ENCODE measurements at regions not wholly inside any gene's neighbourhood (a gene's known extent, or its start where the extent isn't known, plus 50 kb on each side); places are given as distances from the start of the nearest gene placed in this dataset.
"Not testable (repeated sequence)": the region's sequence is repeated elsewhere in the genome, so short reads cannot be mapped to it uniquely, and the experiment has no call there.

- TF ChIP-seq EZH2 (IDR thresholded peaks at IDR 0.05; ENCODE audit: low read length, missing control alignments) = not testable (repeated sequence)
- TF ChIP-seq, protein P1, sequence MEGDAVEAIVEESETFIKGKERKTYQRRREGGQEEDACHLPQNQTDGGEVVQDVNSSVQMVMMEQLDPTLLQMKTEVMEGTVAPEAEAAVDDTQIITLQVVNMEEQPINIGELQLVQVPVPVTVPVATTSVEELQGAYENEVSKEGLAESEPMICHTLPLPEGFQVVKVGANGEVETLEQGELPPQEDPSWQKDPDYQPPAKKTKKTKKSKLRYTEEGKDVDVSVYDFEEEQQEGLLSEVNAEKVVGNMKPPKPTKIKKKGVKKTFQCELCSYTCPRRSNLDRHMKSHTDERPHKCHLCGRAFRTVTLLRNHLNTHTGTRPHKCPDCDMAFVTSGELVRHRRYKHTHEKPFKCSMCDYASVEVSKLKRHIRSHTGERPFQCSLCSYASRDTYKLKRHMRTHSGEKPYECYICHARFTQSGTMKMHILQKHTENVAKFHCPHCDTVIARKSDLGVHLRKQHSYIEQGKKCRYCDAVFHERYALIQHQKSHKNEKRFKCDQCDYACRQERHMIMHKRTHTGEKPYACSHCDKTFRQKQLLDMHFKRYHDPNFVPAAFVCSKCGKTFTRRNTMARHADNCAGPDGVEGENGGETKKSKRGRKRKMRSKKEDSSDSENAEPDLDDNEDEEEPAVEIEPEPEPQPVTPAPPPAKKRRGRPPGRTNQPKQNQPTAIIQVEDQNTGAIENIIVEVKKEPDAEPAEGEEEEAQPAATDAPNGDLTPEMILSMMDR (conservative IDR thresholded peaks at IDR 0.05 in 1 of 2, IDR thresholded peaks at IDR 0.05 in 1 of 2; ENCODE audit: low read depth in 1 of 2, low read length in 2 of 2) = not testable (repeated sequence)
These were observed 63.3 kb upstream of the OR4C13 start for GRCh38 chr11:49888875-49889274.

All from fibroblast of lung (primary cell).